ENCODE measurements at regions not wholly inside any gene's neighbourhood (a gene's known extent, or its start where the extent isn't known, plus 50 kb on each side); places are given as distances from the start of the nearest gene placed in this dataset.

DNA sequence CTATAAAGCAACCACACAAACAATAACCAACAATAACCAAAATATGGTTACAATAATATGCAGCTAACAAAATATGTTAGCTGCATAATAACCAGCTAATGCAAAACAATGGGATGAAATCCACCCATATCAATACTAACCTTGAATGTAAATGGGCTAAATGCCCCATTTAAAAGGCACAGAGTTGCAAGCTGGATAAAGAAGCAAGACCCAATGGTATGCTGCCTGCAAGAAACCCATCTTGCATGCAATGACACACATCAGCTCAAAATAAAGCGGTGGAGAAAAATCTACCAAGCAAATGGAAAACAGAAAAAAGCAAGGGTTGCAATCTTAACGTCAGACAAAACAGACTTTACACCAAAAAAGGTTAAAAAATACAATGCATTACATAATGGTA lies 316.5 kb upstream of the NR5A2 start:
- H3K4me3 ChIP-seq, result no peak overlapping the region
- DNase-seq, result no peak
- no peaks in the 10 kb centered on the region for H3K27me3 ChIP-seq
- TF ChIP-seq, protein P1, sequence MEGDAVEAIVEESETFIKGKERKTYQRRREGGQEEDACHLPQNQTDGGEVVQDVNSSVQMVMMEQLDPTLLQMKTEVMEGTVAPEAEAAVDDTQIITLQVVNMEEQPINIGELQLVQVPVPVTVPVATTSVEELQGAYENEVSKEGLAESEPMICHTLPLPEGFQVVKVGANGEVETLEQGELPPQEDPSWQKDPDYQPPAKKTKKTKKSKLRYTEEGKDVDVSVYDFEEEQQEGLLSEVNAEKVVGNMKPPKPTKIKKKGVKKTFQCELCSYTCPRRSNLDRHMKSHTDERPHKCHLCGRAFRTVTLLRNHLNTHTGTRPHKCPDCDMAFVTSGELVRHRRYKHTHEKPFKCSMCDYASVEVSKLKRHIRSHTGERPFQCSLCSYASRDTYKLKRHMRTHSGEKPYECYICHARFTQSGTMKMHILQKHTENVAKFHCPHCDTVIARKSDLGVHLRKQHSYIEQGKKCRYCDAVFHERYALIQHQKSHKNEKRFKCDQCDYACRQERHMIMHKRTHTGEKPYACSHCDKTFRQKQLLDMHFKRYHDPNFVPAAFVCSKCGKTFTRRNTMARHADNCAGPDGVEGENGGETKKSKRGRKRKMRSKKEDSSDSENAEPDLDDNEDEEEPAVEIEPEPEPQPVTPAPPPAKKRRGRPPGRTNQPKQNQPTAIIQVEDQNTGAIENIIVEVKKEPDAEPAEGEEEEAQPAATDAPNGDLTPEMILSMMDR (IDR thresholded peaks at IDR 0.05), result no peak
- no peak for TF ChIP-seq EP300 (IDR thresholded peaks at IDR 0.05)
- TF ChIP-seq POLR2AphosphoS5 (IDR thresholded peaks at IDR 0.05), result no peak
- TF ChIP-seq POLR2A (IDR thresholded peaks at IDR 0.05), result no peak
- H3K4me1 ChIP-seq, result no peaks in the 10 kb centered on the region
- no peak for ATAC-seq (ENCODE audit: low FRiP score in 2 of 2)
- peaks cover 3 to 14% (median 4%) of the 10 kb centered on the region in 4 donors for H3K9me3 ChIP-seq
- WGBS, 2 donors, result 88 to 90% methylated on average over 2 of the region's 2 CpGs
- no peaks in the 10 kb centered on the region for H3K36me3 ChIP-seq
- H3K27ac ChIP-seq, result no peak overlapping the region

DNA sequence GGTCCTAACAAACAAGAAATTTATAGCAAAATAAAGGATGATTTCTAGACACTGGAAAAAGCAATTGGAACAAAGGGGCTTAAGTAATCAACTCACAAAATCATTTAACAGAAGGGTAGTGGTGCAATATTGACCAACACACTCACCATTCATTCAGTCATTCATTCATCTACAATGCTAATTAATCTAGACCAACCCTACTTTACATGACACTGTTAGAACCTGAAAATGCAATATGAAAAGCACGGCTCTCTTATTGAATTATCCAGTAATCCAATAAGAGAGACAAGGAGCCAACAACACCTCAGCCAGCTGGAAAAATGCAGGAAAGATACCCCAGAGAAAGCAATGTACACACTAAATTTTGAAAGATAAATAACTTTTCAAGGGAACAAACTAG lies 310.8 kb upstream of the NR5A2 start:
- no peak for ATAC-seq (ENCODE audit: low FRiP score in 2 of 2)
- Histone ChIP-seq H3K4me1 (no peaks in the 10 kb centered on the region), H3K27me3 (no peaks in the 10 kb centered on the region), H3K27ac (no peak overlapping the region), H3K36me3 (no peaks in the 10 kb centered on the region), H3K9me3 (peaks cover 0 to 2% (median 0%) of the 10 kb centered on the region in 4 donors), H3K4me3 (no peak overlapping the region)
- DNase-seq, result no peak
- WGBS, 2 donors, result 85 to 86% methylated on average over 1 of the region's 1 CpG
- TF ChIP-seq POLR2A (IDR thresholded peaks at IDR 0.05), result no peak
- TF ChIP-seq POLR2AphosphoS5 (IDR thresholded peaks at IDR 0.05), result no peak
- TF ChIP-seq EP300 (IDR thresholded peaks at IDR 0.05), result no peak
- TF ChIP-seq, protein P1 (IDR thresholded peaks at IDR 0.05), result no peak

DNA sequence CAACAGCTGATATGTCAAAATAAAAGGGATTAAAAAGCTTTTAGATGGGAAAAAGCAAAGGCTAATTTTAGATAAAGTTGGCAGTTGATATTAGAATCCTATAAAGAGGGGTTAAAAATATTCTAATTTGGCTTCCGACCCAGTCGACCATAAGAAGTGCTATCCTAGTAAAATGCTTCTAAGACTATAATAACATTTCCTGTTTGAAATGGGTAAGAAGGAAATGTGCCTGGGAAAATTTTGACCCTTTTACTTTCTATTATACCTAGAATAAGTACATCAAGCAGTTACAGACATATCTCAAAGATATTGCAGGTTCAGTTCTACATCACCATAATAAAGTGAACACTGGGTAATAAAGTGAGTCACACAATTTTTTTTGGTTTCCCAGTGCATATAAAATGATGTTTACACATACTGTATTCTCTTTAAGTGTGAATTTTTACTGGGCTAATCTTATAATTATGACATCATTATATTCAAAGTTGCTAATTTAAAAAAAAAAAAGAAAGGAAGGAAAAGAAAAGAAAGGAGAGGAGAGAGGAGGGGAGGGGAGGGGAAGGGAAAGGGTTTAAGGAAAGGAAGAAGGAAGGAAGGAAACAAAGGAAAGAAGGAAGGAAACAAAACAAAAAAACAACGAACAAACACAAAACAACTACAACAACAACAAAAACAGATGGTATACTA lies 308.2 kb upstream of the NR5A2 start:
- ATAC-seq (ENCODE audit: low FRiP score in 2 of 2) (no peak), DNase-seq (no peak)
- Histone ChIP-seq H3K9me3 (no peaks in the 10 kb centered on the region), H3K4me3 (no peak overlapping the region), H3K27ac (no peak overlapping the region), H3K27me3 (no peaks in the 10 kb centered on the region), H3K4me1 (no peaks in the 10 kb centered on the region), H3K36me3 (no peaks in the 10 kb centered on the region)
- TF ChIP-seq POLR2A (IDR thresholded peaks at IDR 0.05), result no peak
- TF ChIP-seq, protein P1 (IDR thresholded peaks at IDR 0.05), result no peak
- no peak for TF ChIP-seq EP300 (IDR thresholded peaks at IDR 0.05)
- no peak for TF ChIP-seq POLR2AphosphoS5 (IDR thresholded peaks at IDR 0.05)
- WGBS, 2 donors, result 47 to 73% methylated on average over 3 of the region's 3 CpGs

DNA sequence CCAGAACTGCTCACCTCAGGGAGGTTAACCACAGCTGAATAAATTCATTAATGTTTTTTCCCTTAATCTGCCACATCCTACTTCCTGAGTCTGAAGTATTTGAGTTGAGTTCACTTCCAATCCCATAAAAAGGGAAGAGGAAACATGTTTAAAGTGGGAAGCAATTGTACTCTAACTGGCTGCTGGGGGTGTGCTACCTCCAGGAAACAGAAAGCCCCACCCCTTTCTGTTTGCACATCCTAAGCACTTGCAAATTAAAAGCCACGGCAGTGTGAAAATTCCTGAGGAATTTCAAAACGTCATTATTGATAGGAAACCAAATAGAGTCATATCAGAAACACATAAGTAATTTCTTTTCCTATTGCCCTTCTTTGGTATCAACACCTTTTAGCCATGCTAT lies 307.0 kb upstream of the NR5A2 start:
- WGBS, 2 donors, result 7 to 13% methylated on average over 2 of the region's 2 CpGs
- H3K36me3 ChIP-seq, result no peaks in the 10 kb centered on the region
- ATAC-seq (ENCODE audit: low FRiP score in 2 of 2) (no peak), DNase-seq (no peak)
- TF ChIP-seq POLR2AphosphoS5 (IDR thresholded peaks at IDR 0.05) (no peak), POLR2A (IDR thresholded peaks at IDR 0.05) (no peak), EP300 (IDR thresholded peaks at IDR 0.05) (no peak)
- TF ChIP-seq, protein P1 (IDR thresholded peaks at IDR 0.05), result no peak
- H3K4me1 ChIP-seq, result no peaks in the 10 kb centered on the region
- no peak overlapping the region for H3K27ac ChIP-seq
- H3K27me3 ChIP-seq, result no peaks in the 10 kb centered on the region
- no peak overlapping the region for H3K4me3 ChIP-seq
- H3K9me3 ChIP-seq, result no peaks in the 10 kb centered on the region

DNA sequence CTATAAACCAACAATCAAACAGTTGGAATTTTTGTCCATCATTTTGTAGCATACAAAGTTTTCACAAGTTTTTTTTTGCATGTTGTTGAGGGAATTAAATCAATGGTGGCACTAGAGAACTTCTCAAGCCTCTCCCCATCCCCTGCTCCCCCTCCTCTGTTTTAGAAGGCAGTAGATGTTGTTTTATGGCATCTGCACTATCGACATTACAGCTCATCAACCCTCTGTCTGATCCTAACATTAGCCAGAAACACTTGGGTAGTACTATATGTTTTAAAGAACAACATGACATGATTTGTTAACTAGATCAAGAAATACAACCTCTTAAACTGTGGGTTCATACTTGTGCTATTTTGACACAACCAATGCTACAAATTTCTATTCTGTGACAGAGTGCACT lies 306.5 kb upstream of the NR5A2 start:
- DNase-seq, result no peak
- 57 to 68% methylated on average over 1 of the region's 1 CpG for WGBS, 2 donors
- no peaks in the 10 kb centered on the region for H3K4me1 ChIP-seq
- H3K4me3 ChIP-seq, result no peak overlapping the region
- no peak for ATAC-seq (ENCODE audit: low FRiP score in 2 of 2)
- TF ChIP-seq POLR2AphosphoS5 (IDR thresholded peaks at IDR 0.05) (no peak), EP300 (IDR thresholded peaks at IDR 0.05) (no peak), POLR2A (IDR thresholded peaks at IDR 0.05) (no peak)
- TF ChIP-seq, protein P1 (IDR thresholded peaks at IDR 0.05), result no peak
- no peak overlapping the region for H3K27ac ChIP-seq
- H3K27me3 ChIP-seq, result no peaks in the 10 kb centered on the region
- H3K9me3 ChIP-seq, result no peaks in the 10 kb centered on the region
- no peaks in the 10 kb centered on the region for H3K36me3 ChIP-seq

Measured in upper lobe of left lung (tissue), 6 donors.